HG02884 (cell line): ENCODE measurements at regions not wholly inside any gene's neighbourhood (a gene's known extent, or its start where the extent isn't known, plus 50 kb on each side); places are given as distances from the start of the nearest gene placed in this dataset.
"Not testable (repeated sequence)": the region's sequence is repeated elsewhere in the genome, so short reads cannot be mapped to it uniquely, and the experiment has no call there.

ENCODE experiments used
- ATAC-seq: cut with Tn5 transposase; IDR thresholded peaks from one replicate; pipeline ENCODE4 v1.9.1; 2021; ENCODE audit warnings: mild to moderate bottlenecking, moderate library complexity; ENCODE audit not compliant: unreplicated experiment

DNA sequence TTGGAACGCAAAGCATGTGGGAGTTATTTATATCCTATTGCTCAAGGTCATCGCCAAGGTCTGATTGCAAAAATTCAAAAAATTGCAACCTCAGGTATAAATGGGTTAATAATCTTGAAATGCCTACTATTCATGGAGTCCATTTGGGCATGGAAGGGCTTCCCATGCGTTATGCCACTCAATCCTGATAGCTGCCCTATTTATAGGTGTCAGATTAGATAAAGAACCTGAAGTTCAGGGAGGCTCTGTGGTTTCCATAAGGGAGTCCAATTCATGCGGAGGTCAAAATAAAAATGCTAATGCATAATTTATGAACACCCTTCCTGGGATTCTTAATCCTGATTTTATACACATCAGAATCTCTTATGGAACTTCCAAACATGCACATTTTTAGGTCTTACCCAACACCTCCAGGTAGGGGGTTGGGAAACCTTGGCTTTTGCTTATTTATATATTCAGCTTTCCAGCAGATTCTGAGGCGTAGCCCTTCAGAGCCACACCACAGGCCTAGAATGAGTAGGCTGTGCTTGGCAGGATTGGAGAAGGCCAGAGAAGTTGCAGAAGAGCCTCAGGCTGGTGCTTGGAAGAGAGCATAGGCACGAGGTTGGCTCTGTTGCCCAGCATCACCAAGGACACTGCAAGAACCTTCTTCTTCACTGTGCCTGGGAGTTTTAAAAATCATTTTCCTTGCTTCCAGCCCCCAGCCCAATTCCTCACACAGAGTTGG is 324.4 kb upstream of the CFAP20DC start:
- ATAC-seq, result peak; percentile 24

DNA sequence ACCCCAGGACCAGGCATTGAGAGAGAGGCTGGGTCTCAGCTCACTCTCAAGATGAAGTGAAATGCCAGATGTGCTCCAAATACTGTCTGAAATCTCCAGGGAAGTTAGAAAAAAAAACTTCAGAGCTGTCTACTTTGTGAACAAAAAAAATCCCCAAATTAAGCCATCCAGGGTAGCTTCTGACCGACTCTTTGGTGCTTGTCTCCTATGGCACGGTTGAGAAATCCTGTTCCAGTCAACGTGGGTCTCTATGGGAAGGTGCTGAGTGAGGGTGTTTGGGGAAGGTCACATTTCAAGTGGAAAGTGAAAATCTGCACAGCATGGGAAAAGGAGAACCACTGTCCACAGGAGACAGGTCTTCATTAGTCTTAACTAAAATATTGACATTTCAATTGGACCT is 322.5 kb upstream of the CFAP20DC start:
- ATAC-seq, result no peak

DNA sequence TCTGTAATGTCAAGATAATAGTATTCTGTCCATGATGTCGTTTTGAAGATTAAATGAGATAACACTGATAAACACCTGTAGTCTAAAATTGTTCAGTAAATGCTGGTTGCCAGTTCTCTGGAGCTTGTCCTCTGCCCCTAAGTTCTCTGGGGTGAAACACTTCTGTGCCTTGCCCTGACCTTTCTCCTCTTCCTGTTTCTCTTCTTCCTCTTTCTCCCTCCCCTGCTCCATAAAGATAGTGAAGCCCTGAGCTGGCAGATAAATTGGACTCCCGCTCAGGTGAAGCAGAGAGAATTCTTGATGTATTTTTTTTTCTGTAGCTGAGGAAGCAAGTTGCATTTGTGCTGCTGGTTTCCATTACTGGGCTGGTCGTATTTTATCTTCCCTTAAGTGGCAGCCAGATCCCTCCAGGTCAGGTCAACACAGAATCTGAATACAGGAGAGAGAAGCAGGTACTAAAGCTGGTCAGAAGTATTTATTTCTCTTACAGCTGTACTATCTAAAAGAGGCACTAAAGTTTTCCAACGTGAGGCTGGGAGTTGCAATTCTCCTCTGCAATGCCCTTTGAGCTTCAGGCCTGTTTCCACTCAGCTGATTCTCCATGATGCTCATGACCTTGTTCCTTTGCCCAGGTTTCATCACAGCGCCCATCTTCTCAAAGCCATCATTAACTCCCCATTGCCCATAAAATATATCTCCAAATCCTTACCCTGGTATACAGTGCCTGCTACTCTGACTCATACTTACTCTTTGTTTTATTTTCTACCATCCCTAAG is 319.3 kb upstream of the CFAP20DC start:
- ATAC-seq, result no peak

GRCh38 chr3:59367150-59367549 is 317.3 kb upstream of the CFAP20DC start:
- no peak for ATAC-seq

- no peak for ATAC-seq
Measured at GRCh38 chr3:59366218-59366617, 316.4 kb upstream of the CFAP20DC start.

- no peak for ATAC-seq
Measured at GRCh38 chr3:59364496-59364895, 314.7 kb upstream of the CFAP20DC start.

DNA sequence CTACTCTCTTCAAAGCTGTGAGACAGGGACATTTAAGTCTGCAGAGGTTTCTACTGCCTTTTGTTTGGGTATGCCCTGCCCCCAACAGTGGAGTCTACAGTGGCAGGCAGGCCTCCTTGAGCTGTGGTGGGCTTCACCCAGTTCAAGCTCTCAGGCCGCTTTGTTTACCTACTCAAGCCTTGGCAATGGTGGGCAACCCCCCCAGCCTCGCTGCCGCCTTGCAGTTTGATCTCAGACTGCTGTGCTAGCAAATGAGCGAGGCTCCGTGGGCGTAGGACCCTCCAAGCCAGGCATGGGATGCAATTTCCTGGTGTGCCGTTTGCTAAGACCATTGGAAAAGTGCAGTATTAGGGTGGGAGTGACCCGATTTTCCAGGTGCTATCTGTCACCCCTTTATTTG is 310.5 kb upstream of the CFAP20DC start:
- not testable (repeated sequence) for ATAC-seq

GRCh38 chr3:59341459-59341858 is 291.6 kb upstream of the CFAP20DC start:
- ATAC-seq, result no peak

GRCh38 chr3:59339818-59340217 is 290.0 kb upstream of the CFAP20DC start:
- ATAC-seq, result no peak

- ATAC-seq, result no peak
Measured at GRCh38 chr3:59338934-59339333, 289.1 kb upstream of the CFAP20DC start.

DNA sequence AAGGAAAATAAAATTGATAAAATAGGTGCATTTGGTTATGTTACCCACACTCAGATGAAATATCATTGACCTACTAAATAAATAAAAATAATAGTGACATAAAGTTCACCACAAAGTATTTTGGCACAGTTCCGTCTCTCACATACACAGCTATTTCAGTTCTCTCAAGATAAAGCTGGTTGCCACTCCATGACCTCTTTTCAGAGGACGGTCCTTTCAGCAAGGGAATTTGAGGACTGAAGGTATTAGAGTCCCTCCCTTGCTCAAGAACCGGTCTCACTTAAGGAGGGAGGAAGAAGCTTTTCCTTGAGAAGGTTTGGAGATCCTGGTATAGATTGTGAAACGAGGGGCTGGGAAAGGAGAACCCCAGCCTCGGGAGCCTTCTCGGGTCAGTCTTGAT is 285.5 kb upstream of the CFAP20DC start:
- ATAC-seq, result no peak

- no peak for ATAC-seq
Measured at GRCh38 chr3:59334585-59334984, 284.8 kb upstream of the CFAP20DC start.

DNA sequence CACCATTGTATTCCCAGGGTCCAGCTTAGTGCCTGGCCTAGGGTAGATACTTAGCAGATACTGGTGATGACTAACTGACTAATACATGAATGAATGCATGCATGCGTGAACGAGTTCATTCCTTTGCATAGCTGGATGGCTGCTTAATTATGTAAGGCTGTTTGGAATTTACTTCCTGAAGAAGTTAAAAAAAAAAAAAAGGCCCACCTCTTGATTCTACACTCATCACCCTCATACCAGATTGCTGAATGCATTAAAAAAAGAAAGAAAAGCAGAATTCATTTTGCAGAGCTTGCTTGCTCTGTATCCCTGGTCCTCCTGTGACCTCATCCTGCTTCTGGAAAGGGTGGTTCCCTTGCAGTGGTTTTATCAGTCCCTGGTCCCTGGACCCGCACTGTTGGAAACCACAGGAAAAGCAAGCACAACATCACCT is 277.6 kb upstream of the CFAP20DC start:
- ATAC-seq, result no peak

GRCh38 chr3:59326246-59327024 is 276.6 kb upstream of the CFAP20DC start:
- ATAC-seq, result no peak

DNA sequence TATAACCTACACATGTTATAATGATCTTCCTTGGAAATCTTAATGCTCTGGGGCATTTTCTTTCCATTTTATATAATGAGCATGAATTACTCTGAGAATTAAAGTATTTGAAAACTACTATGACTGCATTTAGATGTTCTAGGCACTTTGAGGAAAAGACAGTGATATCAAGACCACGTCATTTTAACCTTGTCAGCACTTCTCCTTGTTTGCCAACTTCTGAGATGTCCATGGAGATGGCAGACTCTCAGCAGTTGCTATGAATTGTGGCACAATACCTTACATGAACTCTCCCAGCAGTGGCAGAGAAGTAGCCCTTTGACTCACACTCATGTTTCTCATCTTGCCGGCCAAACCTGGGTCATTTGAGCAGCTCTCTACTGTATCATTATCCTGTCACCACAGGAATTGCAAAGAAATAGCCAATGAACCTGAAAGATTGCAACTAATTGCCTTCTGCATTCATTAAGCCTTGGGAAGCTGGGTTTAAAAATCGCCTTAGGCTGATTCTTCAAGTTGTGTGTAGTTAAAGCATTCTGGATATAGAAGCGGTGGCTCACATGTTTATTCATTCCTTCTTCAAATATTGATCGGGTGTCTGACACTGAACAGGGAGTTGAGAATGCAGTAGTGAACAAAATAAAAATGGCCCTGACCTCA is 272.2 kb upstream of the CFAP20DC start:
- no peak for ATAC-seq

GRCh38 chr3:59320080-59320479 is 270.3 kb upstream of the CFAP20DC start:
- no peak for ATAC-seq

- no peak for ATAC-seq
Measured at GRCh38 chr3:59319442-59319841, 269.6 kb upstream of the CFAP20DC start.

GRCh38 chr3:59318881-59319280 is 269.1 kb upstream of the CFAP20DC start:
- no peak for ATAC-seq

- ATAC-seq, result no peak
Measured at GRCh38 chr3:59317386-59317785, 267.6 kb upstream of the CFAP20DC start.

- no peak for ATAC-seq
Measured at GRCh38 chr3:59316688-59317275, 267.0 kb upstream of the CFAP20DC start.

- ATAC-seq, result peak; percentile 90
Measured at GRCh38 chr3:59313365-59313764, 263.5 kb upstream of the CFAP20DC start.
